ENCODE measurements at regions not wholly inside any gene's neighbourhood (a gene's known extent, or its start where the extent isn't known, plus 50 kb on each side); places are given as distances from the start of the nearest gene placed in this dataset.
"Not testable (repeated sequence)": the region's sequence is repeated elsewhere in the genome, so short reads cannot be mapped to it uniquely, and the experiment has no call there.

- not testable (repeated sequence) for DNase-seq
Measured at GRCh38 chr17:27099266-27099665, 194.6 kb upstream of the WSB1 start.

GRCh38 chr17:27104605-27105221 is 189.2 kb upstream of the WSB1 start:
- not testable (repeated sequence) for DNase-seq

GRCh38 chr17:27105636-27106035 is 188.3 kb upstream of the WSB1 start:
- no peak for DNase-seq

GRCh38 chr17:27106347-27106981 is 187.4 kb upstream of the WSB1 start:
- no peak for DNase-seq

DNA sequence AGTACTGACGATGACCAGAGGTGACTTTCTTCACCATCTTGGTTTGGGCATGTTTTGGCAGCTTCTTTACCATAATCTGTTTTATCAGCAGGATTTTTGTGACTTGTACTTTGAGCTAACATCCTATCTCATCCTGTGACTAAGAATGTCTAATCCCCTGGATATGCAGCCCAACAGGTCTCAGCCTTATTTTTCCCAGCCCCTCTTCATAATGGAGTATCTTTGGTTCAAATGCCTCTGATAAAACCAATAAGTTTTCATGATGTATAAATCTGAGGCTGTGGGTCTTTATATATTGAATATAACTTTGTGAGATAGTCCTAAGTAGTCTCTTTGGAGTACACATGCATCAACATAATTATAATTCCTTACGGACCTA is 186.9 kb upstream of the WSB1 start:
- DNase-seq, result no peak

DNA sequence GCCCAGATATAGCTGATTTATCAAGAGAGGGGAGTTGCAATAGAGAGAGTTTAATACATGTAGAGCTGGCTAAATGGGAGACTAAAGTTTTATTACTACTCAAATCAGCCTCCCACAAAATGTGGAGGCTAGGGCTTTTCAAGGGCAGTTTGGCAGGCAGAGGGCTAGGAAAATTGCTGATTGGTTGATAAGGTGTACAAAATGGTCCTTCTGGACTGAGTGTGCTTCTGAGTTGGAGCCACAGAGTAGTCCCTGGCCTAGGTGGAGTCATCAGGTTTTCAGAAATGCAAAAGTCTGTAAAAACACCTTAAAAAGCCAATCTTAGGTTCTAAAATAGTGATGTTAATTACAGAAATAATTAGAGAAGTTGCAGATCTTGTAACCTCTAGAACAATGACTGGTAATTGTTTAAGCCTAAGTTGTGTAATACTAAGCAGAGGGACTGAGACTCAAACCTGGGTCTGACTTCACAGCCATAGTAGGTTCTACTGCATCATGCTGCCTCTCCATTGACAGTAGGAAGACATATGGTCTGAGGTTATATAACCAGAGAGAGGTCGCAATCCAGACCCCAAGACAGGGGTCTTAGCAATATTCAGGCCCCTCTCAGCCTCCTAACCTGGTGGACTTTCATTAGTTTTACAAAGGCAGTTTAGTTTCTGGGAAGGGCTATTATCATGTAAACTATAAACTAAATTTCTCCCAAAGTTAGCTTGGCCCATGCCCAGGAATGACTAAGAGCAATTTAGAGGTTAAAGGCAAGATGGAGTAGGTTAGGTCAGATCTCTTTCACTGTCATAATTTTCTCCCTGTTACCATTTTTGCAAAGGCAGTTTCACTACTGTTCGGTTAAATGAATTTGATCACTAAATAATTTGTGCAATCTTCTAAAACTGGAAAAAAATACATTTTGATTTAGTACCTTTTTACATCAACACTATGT is 186.3 kb upstream of the WSB1 start:
- not testable (repeated sequence) for DNase-seq

GRCh38 chr17:27109346-27109745 is 184.6 kb upstream of the WSB1 start:
- no peak for DNase-seq

DNA sequence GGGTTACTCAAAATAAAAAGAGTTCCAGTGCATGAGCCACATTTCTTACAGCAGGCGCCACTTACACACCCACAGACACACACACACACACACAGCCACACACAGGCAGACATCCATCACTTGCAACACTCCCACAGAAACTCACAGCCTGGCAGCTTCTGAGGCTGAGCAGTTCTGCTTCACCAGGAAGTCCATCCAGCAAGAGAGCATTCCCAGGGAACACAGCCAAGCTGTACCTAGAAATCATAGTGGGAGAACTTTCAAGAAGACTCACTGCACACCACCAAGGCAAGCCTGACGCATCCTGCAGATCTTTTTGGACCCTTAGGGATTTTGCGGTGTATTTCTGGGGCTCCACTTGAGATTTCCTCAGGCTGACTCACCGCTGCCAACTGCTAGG is 140.9 kb upstream of the WSB1 start:
- DNase-seq, result no peak

GRCh38 chr17:27155866-27156265 is 138.0 kb upstream of the WSB1 start:
- DNase-seq, result no peak

- no peak for DNase-seq
Measured at GRCh38 chr17:27157297-27157696, 136.6 kb upstream of the WSB1 start.

- DNase-seq, result no peak
Measured at GRCh38 chr17:27157898-27158297, 136.0 kb upstream of the WSB1 start.

DNA sequence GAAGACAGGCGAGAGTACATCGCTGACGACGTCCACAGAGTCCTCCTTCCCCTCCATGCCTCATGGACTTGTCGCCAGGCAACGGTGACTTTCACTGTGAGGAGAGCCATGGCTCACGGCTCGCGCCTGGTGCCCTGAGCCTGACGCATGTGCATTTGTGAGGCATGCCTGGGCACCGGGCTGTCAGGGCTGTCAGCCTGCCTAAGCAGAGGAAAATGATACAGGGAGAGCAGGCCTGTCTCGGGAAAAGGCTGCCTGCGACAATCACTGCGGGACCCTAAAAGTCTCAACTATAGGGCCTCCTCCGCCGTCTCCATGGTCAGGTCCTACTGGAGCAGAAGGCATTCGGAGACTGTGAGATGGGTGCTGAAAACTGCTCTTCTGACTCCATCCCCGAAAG is 135.5 kb upstream of the WSB1 start:
- DNase-seq, result no peak

- no peak for DNase-seq
Measured at GRCh38 chr17:27180322-27180721, 113.6 kb upstream of the WSB1 start.

GRCh38 chr17:27181379-27181925 is 112.5 kb upstream of the WSB1 start:
- DNase-seq, result not testable (repeated sequence)

GRCh38 chr17:27181935-27182334 is 112.0 kb upstream of the WSB1 start:
- DNase-seq, result no peak

DNA sequence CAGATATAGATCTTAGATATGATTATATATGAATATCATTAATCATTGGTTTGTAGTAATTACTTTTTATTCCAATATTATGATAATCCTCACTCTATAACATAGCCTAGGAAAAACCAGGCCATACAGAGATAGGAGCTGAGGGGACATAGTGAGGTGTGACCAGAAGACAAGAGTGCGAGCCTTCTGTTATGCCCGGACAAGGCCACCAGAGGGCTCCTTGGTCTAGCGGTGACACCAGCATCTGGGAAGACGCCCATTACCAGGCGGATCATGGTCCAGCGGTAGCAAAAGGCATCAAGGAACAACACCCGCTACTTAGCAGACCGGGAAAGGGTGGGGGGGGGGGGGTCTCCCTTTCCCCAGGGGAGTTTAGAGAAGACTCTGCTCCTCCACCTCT is 96.4 kb upstream of the WSB1 start:
- not testable (repeated sequence) for DNase-seq

DNA sequence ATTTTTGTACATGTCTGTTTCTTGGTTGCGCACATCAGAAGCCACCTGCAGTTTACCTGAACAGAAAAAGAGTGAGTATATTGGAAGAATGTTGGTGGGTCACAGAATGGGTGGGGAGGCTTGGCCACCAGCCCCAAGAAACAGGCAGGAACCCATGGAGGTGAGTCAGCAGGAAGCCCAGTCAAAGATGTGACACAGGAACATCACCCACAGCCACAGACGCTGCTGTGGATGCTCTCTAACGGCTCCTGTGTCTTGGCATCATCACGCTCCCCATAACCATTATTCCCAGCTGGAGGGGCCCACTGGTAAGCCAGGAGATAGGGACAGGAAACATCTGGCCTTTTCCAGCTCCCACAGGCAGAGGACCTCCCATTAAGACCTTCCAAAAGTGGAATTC is 94.0 kb upstream of the WSB1 start:
- DNase-seq, result no peak

GRCh38 chr17:27200476-27200875 is 93.4 kb upstream of the WSB1 start:
- no peak for DNase-seq

DNA sequence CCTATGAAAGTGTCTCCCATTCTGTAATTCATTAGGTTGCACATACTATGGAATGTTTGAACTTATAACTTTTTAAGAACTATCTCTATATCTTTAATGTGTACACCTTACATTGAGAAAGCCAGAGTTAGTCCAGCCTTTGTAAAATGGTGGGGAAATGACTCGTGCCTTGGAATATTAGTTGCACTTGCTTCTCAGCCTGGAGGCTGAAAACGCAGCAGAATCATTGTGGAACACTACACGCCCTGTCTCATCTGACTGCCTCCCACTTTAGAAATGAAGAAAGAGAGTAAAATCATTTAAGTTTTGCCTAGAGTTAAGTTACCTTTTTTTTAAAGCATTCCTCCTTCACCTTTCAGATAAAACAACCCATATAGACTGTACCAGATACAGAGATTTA is 90.7 kb upstream of the WSB1 start:
- DNase-seq, result no peak

DNA sequence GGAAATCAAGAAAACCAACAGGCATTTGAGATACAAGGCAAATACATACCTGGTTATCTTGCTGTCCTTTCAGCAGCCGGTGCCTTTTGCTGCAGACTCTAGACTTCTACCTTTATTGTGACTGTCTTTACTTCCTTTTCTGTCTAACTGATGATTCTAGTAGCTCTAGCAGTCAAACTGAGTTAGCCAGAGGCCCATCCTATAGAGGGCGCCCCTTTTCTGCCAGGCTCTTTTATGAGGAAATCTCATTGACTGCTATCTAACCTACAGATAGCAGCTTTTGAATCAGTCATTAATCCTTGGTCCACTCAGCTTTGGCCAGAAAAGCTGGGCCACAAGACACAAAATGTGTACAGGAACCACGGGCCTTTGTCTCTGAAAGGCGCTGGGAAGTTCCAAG is 87.5 kb upstream of the WSB1 start:
- DNase-seq, result no peak

DNA sequence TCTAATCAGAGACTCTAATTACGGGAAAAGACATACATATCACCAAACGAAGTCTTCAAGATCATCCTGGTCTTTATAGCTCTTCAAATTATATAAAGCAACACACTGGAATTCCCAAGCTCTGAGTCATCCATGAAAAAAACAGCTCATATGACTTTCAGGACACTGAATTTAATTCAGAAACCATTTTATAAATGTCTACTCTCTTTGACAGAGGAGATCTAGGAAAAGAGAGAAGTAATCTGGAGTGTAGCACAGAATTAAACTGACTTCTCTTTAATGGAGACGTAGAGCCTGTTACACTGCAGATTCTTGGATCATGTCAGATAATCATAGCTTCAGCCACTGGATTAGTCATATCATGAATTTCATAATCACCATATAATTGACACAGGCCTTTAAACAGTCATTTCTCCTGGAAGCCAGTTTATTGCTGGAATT is 86.8 kb upstream of the WSB1 start:
- no peak for DNase-seq

DNA sequence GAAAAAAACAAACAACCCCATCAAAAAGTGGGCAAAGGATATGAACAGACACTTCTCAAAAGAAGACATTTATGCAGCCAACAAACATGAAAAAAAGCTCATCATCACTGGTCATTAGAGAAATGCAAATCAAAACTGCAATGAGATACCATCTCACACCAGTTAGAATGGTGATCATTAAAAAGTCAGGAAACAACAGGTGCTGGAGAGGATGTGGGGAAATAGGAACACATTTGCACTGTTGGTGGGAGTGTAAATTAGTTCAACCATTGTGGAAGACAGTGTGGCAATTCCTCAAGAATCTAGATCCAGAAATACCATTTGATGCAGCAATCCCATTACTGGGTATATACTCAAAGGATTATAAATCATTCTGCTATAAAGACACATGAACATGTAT is 85.5 kb upstream of the WSB1 start:
- not testable (repeated sequence) for DNase-seq

GRCh38 chr17:27209316-27209715 is 84.6 kb upstream of the WSB1 start:
- DNase-seq, result no peak

GRCh38 chr17:27210809-27211208 is 83.1 kb upstream of the WSB1 start:
- not testable (repeated sequence) for DNase-seq

All from stimulated activated naive CD4-positive, alpha-beta T cell (primary cell).